HG03469 (cell line): ENCODE measurements at regions not wholly inside any gene's neighbourhood (a gene's known extent, or its start where the extent isn't known, plus 50 kb on each side); places are given as distances from the start of the nearest gene placed in this dataset.
"Not testable (repeated sequence)": the region's sequence is repeated elsewhere in the genome, so short reads cannot be mapped to it uniquely, and the experiment has no call there.

Source experiments
- ATAC-seq: cut with Tn5 transposase; IDR thresholded peaks from one replicate; pipeline ENCODE4 v1.9.1; 2021; ENCODE audit warnings: mild to moderate bottlenecking, moderate library complexity, moderate number of reproducible peaks; ENCODE audit not compliant: unreplicated experiment

GRCh38 chr5:40453689-40454088 is 226.0 kb upstream of the PTGER4 start:
- ATAC-seq: no peak

- ATAC-seq: no peak
These were observed 226.7 kb upstream of the PTGER4 start for GRCh38 chr5:40452874-40453624.

GRCh38 chr5:40447438-40447837 is 232.3 kb upstream of the PTGER4 start:
- ATAC-seq: no peak

- ATAC-seq: no peak
These were observed 232.8 kb upstream of the PTGER4 start for GRCh38 chr5:40446910-40447309.

- no peak for ATAC-seq
These were observed 237.4 kb upstream of the PTGER4 start for GRCh38 chr5:40442346-40442745.

- no peak for ATAC-seq
These were observed 238.0 kb upstream of the PTGER4 start for GRCh38 chr5:40441733-40442132.

- no peak for ATAC-seq
These were observed 239.0 kb upstream of the PTGER4 start for GRCh38 chr5:40440746-40441145.

- ATAC-seq: not testable (repeated sequence)
These were observed 240.6 kb upstream of the PTGER4 start for GRCh38 chr5:40439103-40439502.

- not testable (repeated sequence) for ATAC-seq
These were observed 241.1 kb upstream of the PTGER4 start for GRCh38 chr5:40438646-40439045.

- ATAC-seq: peak; percentile 63
These were observed 242.3 kb upstream of the PTGER4 start for GRCh38 chr5:40437452-40437861.

- peak; percentile 31 for ATAC-seq
These were observed 243.0 kb upstream of the PTGER4 start for GRCh38 chr5:40436535-40437237.

- not testable (repeated sequence) for ATAC-seq
These were observed 244.0 kb upstream of the PTGER4 start for GRCh38 chr5:40435706-40436105.

- ATAC-seq: no peak
These were observed 246.9 kb upstream of the PTGER4 start for GRCh38 chr5:40432836-40433235.

- no peak for ATAC-seq
These were observed 248.0 kb upstream of the PTGER4 start for GRCh38 chr5:40431734-40432133.

GRCh38 chr5:40430101-40430710 is 249.5 kb upstream of the PTGER4 start:
- ATAC-seq: no peak

- no peak for ATAC-seq
These were observed 250.2 kb upstream of the PTGER4 start for GRCh38 chr5:40429258-40430100.

- ATAC-seq: no peak
These were observed 250.9 kb upstream of the PTGER4 start for GRCh38 chr5:40428815-40429214.

GRCh38 chr5:40428126-40428525 is 251.6 kb upstream of the PTGER4 start:
- peak; percentile 65 for ATAC-seq

GRCh38 chr5:40417046-40417810 is 262.5 kb upstream of the PTGER4 start:
- not testable (repeated sequence) for ATAC-seq

GRCh38 chr5:40416588-40416987 is 263.1 kb upstream of the PTGER4 start:
- ATAC-seq: no peak
